Psoas muscle (tissue), 7 donors: ENCODE measurements at regions not wholly inside any gene's neighbourhood (a gene's known extent, or its start where the extent isn't known, plus 50 kb on each side); places are given as distances from the start of the nearest gene placed in this dataset.

Experiments used
- ATAC-seq, 4 donors: fragments of 200-7000 bp; cut with Tn5 transposase; one replicate each; pipeline ENCODE4 v1.9.1; 2020; ENCODE audit warnings: moderate library complexity in 3 of 4, mild to moderate bottlenecking in 2 of 4
- DNase-seq, 2 donors: peaks; one replicate each; pipeline ENCODE4 v3.0.0-alpha.2; 2020
- H3K27ac ChIP-seq: fragments of 200-600 bp; one replicate; pipeline ENCODE4 v1.8.0; 2022
- H3K27me3 ChIP-seq, 3 donors: fragments of 200-600 bp in 1 of 3; one replicate each; pipeline versions ENCODE4 v1.6.1 to v1.8.0; 2013 to 2022; ENCODE audit warnings: low read length in 2 of 3, mild to moderate bottlenecking in 2 of 3, moderate library complexity in 1 of 3; ENCODE audit not compliant: insufficient read depth in 3 of 3
- H3K36me3 ChIP-seq, 2 donors: fragments of 200-600 bp in 1 of 2; one replicate each; pipeline versions ENCODE4 v1.6.1 to v1.8.0; 2013 to 2022; ENCODE audit warnings: low read depth in 1 of 2, mild to moderate bottlenecking in 1 of 2, moderate library complexity in 1 of 2; ENCODE audit not compliant: insufficient read depth in 1 of 2
- H3K4me1 ChIP-seq: fragments of 200-600 bp; one replicate; pipeline ENCODE4 v1.8.0; 2022
- H3K4me3 ChIP-seq: fragments of 200-600 bp; one replicate; pipeline ENCODE4 v1.8.0; 2022; ENCODE audit warnings: mild to moderate bottlenecking
- H3K9me3 ChIP-seq: fragments of 200-600 bp; one replicate; pipeline ENCODE4 v1.8.0; 2022
- CTCF ChIP-seq: fragments of 200-600 bp; IDR thresholded peaks from one replicate; pipeline ENCODE4 v1.8.0; 2022; ENCODE audit warnings: antibody characterized with exemption
- WGBS, 3 donors: extraction: QIAGEN DNeasy Blood & Tissue Kit; methylation state at CpG; one replicate each; pipeline versions ENCODE4 v1.1.6 to v1.1.7; 2013; 5-methylcytosine and 5-hydroxymethylcytosine counted together
- intact Hi-C, 2 donors: fragments of 100-400 bp; cut with DNase I; formaldehyde crosslinking; loops; one replicate each; pipeline versions ENCODE4 v1.11.0 to v1.14.2; 2022
- donor health status: healthy with polysubstance abuse.
- donor health status: DM: no; HTN: no; CAD: no; lungs with moderate emphysema.
- donor health status: Bipolar disorder and iron deficiency.
- donor health status: healthy.
- donor health status: DM: yes; HTN: yes; CAD: no.
- donor health status: DM: no; HTN: no; CAD: no.
- donor health status: DM: yes; HTN: yes; CAD: no.

- Histone ChIP-seq H3K4me1 (no peaks in the 10 kb centered on the region), H3K27ac (no peak overlapping the region), H3K27me3 (peaks cover 0 to 1% (median 0%) of the 10 kb centered on the region in 3 donors), H3K4me3 (no peak overlapping the region), H3K36me3 (no peaks in the 10 kb centered on the region), H3K9me3 (no peaks in the 10 kb centered on the region)
- intact Hi-C loops, result loop anchor here in 1 of 2 donors (10.0 kb wide), 1 partner anchor 366 kb away; no protein-coding TSS in a partner anchor
- DNase-seq (no peak), ATAC-seq (no peak)
- WGBS, 3 donors, result 85 to 96% (median 93%) methylated on average over 3 of the region's 3 CpGs
- no peak for TF ChIP-seq CTCF
Observed at GRCh38 chr2:225288986-225289385, 110.5 kb upstream of the NYAP2 start.

- no peaks in the 10 kb centered on the region for H3K4me1 ChIP-seq
- WGBS, 3 donors, result 43 to 55% (median 51%) methylated on average over 4 of the region's 4 CpGs
- ATAC-seq (no peak), DNase-seq (no peak)
- H3K4me3 ChIP-seq, result no peak overlapping the region
- no peaks in the 10 kb centered on the region for H3K36me3 ChIP-seq
- H3K27ac ChIP-seq, result no peak overlapping the region
- peak; percentile 30 for TF ChIP-seq CTCF
- intact Hi-C loops, result loop anchor here in 1 of 2 donors (10.0 kb wide), 1 partner anchor 372 kb away; no protein-coding TSS in a partner anchor
- H3K27me3 ChIP-seq, result peaks cover 0 to 1% (median 0%) of the 10 kb centered on the region in 3 donors
- no peaks in the 10 kb centered on the region for H3K9me3 ChIP-seq
Observed at GRCh38 chr2:225282858-225283710, 116.4 kb upstream of the NYAP2 start.

- Histone ChIP-seq H3K27me3 (no peaks in the 10 kb centered on the region), H3K27ac (no peak overlapping the region), H3K36me3 (no peaks in the 10 kb centered on the region), H3K9me3 (no peaks in the 10 kb centered on the region), H3K4me3 (no peak overlapping the region), H3K4me1 (no peaks in the 10 kb centered on the region)
- intact Hi-C loops, result no loop called here
- 40 to 50% (median 43%) methylated on average over 3 of the region's 3 CpGs for WGBS, 3 donors
- ATAC-seq, result no peak
- DNase-seq, result no peak
- no peak for TF ChIP-seq CTCF
Observed at GRCh38 chr2:225276207-225276606, 123.3 kb upstream of the NYAP2 start.

GRCh38 chr2:225275443-225275842 lies 124.1 kb upstream of the NYAP2 start:
- DNase-seq (no peak), ATAC-seq (no peak)
- intact Hi-C loops, result no loop called here
- no peak overlapping the region for H3K4me3 ChIP-seq
- H3K27me3 ChIP-seq, result no peaks in the 10 kb centered on the region
- no peak for TF ChIP-seq CTCF
- H3K36me3 ChIP-seq, result no peaks in the 10 kb centered on the region
- H3K9me3 ChIP-seq, result no peaks in the 10 kb centered on the region
- no peaks in the 10 kb centered on the region for H3K4me1 ChIP-seq
- no peak overlapping the region for H3K27ac ChIP-seq
